ENCODE measurements at regions not wholly inside any gene's neighbourhood (a gene's known extent, or its start where the extent isn't known, plus 50 kb on each side); places are given as distances from the start of the nearest gene placed in this dataset.

DNA sequence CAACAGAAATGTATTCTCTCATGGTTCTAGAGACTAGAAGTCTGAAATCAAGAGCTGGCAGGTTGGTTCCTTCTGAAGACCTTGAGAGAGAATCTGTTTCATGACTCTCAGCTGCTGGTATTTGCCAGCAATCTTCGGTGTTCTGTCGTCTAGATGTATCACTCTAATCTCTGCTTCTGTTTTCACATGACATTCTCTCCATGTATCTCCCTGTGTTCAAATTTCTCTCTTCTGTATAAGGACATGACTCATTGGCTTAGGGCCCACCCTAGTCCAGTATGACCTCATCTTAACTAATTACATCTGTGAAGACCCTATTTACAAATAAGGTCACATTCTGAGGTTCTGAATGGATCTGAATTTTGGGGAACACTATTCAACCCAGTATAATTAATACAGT, 82.3 kb downstream of the ANKRD7 start:
- ATAC-seq (ENCODE audit: insufficient read depth, low FRiP score), result no peak
- Histone ChIP-seq H3K27ac (ENCODE audit: low read depth in 1 of 2, low read length in 1 of 2) (no peak overlapping the region), H3K4me3 (no peak overlapping the region), H3K36me3 (ENCODE audit: control insufficient read depth in 4 of 4, insufficient read depth in 4 of 4, low read length in 4 of 4) (no peaks in the 10 kb centered on the region), H3K9me3 (ENCODE audit: control insufficient read depth in 4 of 4, insufficient read depth in 3 of 4, low read length in 3 of 4) (peaks cover 0 to 5% (median 0%) of the 10 kb centered on the region in 4 donors), H3K27me3 (ENCODE audit: control insufficient read depth in 3 of 3, insufficient read depth in 3 of 3, low read length in 2 of 3) (no peaks in the 10 kb centered on the region), H3K4me1 (ENCODE audit: control insufficient read depth in 5 of 5, insufficient read depth in 5 of 5, low read length in 5 of 5) (no peaks in the 10 kb centered on the region), H3K9ac (ENCODE audit: insufficient read depth in 1 of 2, low read length in 2 of 2) (no peak overlapping the region)
- DNase-seq, result no peak
- 85 to 94% methylated on average over 2 of the region's 2 CpGs for WGBS, 2 donors
- TF ChIP-seq, protein P1, sequence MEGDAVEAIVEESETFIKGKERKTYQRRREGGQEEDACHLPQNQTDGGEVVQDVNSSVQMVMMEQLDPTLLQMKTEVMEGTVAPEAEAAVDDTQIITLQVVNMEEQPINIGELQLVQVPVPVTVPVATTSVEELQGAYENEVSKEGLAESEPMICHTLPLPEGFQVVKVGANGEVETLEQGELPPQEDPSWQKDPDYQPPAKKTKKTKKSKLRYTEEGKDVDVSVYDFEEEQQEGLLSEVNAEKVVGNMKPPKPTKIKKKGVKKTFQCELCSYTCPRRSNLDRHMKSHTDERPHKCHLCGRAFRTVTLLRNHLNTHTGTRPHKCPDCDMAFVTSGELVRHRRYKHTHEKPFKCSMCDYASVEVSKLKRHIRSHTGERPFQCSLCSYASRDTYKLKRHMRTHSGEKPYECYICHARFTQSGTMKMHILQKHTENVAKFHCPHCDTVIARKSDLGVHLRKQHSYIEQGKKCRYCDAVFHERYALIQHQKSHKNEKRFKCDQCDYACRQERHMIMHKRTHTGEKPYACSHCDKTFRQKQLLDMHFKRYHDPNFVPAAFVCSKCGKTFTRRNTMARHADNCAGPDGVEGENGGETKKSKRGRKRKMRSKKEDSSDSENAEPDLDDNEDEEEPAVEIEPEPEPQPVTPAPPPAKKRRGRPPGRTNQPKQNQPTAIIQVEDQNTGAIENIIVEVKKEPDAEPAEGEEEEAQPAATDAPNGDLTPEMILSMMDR (IDR thresholded peaks at IDR 0.05; ENCODE audit: control extremely low read depth, extremely low read depth), result no peak

GRCh38 chr7:118311121-118311836, 86.8 kb downstream of the ANKRD7 start:
- Histone ChIP-seq H3K36me3 (ENCODE audit: control insufficient read depth in 4 of 4, insufficient read depth in 4 of 4, low read length in 4 of 4) (no peaks in the 10 kb centered on the region), H3K9ac (ENCODE audit: insufficient read depth in 1 of 2, low read length in 2 of 2) (no peak overlapping the region)

DNA sequence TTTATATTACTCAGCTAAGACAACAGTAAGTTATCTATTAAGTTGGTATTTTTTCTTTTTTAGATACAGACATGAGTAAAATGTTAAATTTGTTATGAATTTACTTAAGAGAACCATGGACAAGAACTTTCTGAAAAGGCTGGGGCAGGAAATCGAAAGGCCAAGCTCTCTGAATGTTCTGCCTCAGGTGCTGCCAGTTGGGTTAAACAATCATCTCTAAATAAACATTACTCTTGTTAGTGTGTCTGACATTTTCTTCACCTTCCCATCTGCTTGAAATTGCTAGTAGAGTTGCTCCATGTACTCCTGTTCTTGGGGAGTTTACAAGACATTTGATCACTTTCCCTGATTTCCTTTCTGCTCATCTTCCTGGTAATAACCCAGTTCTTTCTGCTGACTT, 87.5 kb downstream of the ANKRD7 start:
- Histone ChIP-seq H3K9ac (ENCODE audit: insufficient read depth in 1 of 2, low read length in 2 of 2) (no peak overlapping the region), H3K4me3 (no peak overlapping the region), H3K27ac (ENCODE audit: low read depth in 1 of 2, low read length in 1 of 2) (no peak overlapping the region), H3K36me3 (ENCODE audit: control insufficient read depth in 4 of 4, insufficient read depth in 4 of 4, low read length in 4 of 4) (no peaks in the 10 kb centered on the region), H3K27me3 (ENCODE audit: control insufficient read depth in 3 of 3, insufficient read depth in 3 of 3, low read length in 2 of 3) (no peaks in the 10 kb centered on the region), H3K4me1 (ENCODE audit: control insufficient read depth in 5 of 5, insufficient read depth in 5 of 5, low read length in 5 of 5) (no peaks in the 10 kb centered on the region), H3K9me3 (ENCODE audit: control insufficient read depth in 4 of 4, insufficient read depth in 3 of 4, low read length in 3 of 4) (peaks cover 0 to 5% (median 0%) of the 10 kb centered on the region in 4 donors)
- TF ChIP-seq, protein P1 (IDR thresholded peaks at IDR 0.05; ENCODE audit: control extremely low read depth, extremely low read depth), result no peak
- ATAC-seq (ENCODE audit: insufficient read depth, low FRiP score) (no peak), DNase-seq (no peak)
- 65 to 78% methylated on average over 1 of the region's 1 CpG for WGBS, 2 donors

More at GRCh38 chr7:118311121-118311836, 86.8 kb downstream of the ANKRD7 start:
- H3K27ac ChIP-seq (ENCODE audit: low read depth in 1 of 2, low read length in 1 of 2), result no peak overlapping the region
- H3K9me3 ChIP-seq (ENCODE audit: control insufficient read depth in 4 of 4, insufficient read depth in 3 of 4, low read length in 3 of 4), result peaks cover 0 to 5% (median 0%) of the 10 kb centered on the region in 4 donors
- no peaks in the 10 kb centered on the region for H3K27me3 ChIP-seq (ENCODE audit: control insufficient read depth in 3 of 3, insufficient read depth in 3 of 3, low read length in 2 of 3)
- DNase-seq, result peak in 1 of 3 donors; percentile 9
- ATAC-seq (ENCODE audit: insufficient read depth, low FRiP score), result no peak
- H3K4me1 ChIP-seq (ENCODE audit: control insufficient read depth in 5 of 5, insufficient read depth in 5 of 5, low read length in 5 of 5), result no peaks in the 10 kb centered on the region
- TF ChIP-seq, protein P1 (IDR thresholded peaks at IDR 0.05; ENCODE audit: control extremely low read depth, extremely low read depth), result no peak
- H3K4me3 ChIP-seq, result no peak overlapping the region
- WGBS, 2 donors, result 4% methylated on average over 1 of the region's 1 CpG
